ENCODE measurements at regions not wholly inside any gene's neighbourhood (a gene's known extent, or its start where the extent isn't known, plus 50 kb on each side); places are given as distances from the start of the nearest gene placed in this dataset.

DNA sequence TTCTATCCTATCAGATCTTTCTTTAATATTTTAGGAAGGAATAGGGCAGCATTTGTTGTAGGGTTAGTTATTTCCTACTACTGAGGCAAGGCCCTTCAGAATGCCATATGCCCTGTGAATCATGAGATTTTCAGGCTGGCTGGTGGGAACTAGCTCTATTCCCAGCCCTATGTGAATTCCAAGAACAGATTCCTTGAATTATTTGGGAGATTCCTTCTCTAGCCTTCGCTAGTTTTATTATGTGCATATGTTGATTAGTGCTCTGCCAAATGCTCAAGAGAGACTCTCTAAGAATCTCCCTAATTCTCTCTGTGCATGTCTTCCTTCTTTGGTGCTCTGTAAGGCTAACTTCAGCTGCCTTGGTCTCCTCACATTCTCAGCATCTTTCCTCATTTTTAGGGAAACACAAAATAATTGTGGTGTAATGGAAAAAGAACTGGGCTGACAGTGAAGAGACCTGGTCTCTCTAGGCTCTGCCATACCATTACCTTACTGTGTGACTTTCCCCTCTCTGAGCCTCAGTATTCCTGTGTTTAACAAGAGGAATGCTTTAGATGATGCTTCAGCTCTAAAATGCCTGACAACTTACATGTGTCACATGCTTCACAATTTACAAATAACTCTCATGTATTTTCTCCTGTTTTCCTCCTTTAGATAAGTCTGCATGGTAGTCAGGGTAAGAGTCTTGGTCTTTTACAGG is 79.7 kb downstream of the VMA21 start:
- DNase-seq = no peak

DNA sequence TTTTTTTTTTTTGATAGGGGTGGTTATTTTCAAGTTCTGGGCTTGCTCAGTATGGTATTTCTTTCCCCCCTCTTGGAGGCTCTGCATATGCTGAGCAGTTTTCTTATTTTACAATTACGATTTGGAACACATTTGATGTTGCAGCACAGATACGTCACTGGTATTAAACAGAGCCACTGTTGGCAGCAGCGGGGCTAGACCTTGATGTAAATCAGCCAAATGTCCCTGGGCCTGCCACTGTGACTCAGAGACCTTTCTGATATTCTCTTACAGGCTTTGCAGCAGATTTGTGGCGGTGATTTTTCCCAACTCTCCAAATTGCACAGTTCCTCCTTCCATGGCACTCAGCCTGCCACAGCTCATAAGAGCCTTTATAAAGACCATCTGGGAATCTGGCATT is 81.1 kb downstream of the VMA21 start:
- no peak for DNase-seq

- DNase-seq = peak; percentile 48 to 55
Measured at GRCh38 chrX:151488677-151489076, 74.8 kb upstream of the PASD1 start.

GRCh38 chrX:151505796-151506195 is 57.7 kb upstream of the PASD1 start:
- peak in 1 of 2 donors; percentile 0 for DNase-seq

- DNase-seq = no peak
Measured at GRCh38 chrX:151510203-151510602, 53.3 kb upstream of the PASD1 start.

DNA sequence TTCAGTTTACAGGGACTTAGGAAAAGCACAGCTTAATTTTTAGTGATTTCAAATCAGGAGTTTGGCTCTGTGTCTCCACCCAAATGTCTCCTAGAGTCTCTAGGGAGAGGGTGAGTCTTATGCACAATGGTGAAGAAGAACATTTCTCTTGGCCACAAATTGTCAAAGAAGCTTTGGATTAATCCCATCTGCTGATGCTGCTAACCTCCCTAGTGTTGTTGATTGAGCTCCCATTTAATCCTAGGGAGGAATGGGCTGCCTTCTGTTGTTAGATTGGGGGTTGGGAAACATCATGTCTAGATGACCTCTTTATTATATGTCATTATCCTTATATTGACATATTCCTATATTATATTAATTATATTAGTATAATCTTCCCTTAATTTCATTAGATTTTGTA is 50.0 kb upstream of the PASD1 start:
- DNase-seq = no peak
